NCI-H1417 treated with DMSO at 0.1 percent for 48 hours (cell line): ENCODE measurements at regions not wholly inside any gene's neighbourhood (a gene's known extent, or its start where the extent isn't known, plus 50 kb on each side); places are given as distances from the start of the nearest gene placed in this dataset.

ENCODE experiments used
- DNase-seq: peaks from one replicate; lab custom pipeline; 2025; lab: John Stamatoyannopoulos, UW

DNA sequence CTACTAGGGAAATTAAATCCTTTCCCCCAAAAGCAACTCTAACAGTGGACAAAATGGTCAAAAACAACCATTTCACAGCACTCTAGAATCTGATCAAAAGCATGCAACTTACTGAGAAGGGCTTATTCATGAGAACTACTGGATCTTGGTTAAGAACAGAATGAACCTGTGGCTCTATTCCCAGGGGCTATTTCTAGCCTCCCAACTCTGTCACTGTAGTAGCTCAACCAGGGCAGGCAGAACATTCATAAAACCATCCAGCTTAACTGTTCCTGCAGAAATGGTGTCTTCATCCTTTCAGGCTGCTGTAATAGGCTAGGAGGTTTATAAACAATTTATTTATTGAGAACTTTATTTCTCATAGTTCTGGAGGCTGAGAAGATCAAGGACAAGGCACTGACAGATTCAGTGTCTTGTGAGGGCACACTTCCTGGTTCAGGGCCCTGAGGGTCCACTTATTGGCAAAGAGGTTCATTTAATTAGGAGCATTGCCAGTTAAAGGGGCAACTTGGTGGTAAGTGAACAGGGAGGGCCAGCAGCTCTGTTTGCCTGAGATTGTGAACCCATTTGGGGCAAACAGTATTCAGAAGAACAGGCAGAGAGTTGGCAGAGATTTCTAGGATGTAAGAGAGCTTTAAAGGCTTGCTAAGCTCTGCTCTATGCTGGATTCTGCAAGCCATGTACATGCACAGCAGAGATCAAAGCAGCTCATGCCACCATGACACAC is 238.5 kb upstream of the FBXL7 start:
- no peak for DNase-seq

DNA sequence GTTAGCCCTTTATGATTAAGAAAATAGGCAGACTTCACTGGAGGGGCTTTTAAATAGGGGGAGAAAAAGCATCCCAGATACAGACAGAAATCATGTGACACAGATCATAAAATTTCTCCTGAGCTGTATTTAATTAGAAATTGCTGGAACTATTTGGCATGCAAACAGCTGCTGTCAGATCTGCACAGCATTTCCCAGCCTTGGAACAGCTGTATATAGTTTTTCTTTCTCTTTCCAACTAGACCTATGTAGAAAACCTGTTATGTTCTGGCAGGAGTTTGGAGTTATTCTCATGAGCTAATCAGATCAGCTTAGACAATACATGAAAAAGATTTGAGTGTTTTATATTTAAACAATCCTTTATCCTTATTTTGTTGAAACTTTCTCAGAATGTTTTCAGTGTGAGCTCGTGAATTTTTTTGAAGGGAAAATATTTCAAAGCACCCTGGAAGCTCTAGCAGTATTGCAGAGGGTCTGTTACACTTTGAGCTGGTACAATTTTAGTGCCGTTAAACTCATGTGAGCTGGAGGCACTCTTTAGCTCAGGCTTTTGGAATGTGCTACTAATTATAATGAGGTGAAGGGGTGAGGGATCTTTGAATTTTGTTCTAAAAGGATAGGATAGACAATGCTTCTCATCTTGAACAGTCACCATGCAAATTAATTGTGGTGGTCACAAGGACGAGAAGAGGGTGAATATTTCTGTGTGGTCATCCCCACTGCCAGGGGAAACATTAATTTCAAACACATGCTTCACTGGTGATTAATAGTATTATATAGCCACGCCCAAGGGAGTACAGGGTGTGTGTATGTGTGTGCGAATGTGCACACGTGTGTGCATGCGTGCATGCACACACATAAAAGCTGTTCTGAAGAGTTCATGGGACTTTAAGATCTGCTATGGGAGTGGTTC is 239.4 kb upstream of the FBXL7 start:
- no peak for DNase-seq

DNA sequence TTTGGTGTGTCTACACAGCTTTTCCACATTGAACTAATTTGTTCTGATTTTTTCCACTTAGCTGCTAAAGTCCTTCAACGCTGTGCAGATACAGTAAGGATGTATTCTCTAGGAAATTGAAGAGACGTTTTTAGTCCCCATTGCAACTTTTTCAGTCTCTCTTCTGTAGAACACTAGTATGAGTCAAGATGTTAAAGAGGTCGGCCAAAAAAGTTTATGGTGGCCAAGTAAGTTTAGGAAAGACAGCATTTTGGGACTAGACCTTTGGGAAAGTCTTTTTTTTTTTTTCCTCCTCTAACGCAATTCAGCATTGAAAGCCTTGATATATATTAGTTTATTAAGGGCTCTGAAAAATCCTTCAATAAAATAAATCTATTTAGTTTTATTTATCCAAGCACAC is 243.5 kb upstream of the FBXL7 start:
- no peak for DNase-seq

DNA sequence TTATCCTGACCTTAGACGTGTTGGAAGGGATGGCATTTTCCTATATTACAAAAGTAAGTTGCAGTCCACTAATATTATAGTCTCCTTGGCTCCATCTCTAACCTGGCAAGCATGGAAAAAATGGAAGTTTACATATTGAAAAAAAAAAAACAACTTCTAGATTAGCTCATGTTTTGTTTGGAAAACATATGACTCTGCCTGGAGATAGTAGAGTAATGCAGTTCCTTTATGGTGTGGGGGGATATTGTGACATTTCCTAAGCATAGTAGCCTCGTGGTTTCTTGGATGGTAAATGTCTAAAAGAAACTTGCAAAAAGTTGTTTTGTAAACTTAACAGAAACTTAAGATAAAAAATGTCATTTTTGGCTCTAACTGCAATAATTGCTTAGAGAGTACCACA is 244.4 kb upstream of the FBXL7 start:
- no peak for DNase-seq

DNA sequence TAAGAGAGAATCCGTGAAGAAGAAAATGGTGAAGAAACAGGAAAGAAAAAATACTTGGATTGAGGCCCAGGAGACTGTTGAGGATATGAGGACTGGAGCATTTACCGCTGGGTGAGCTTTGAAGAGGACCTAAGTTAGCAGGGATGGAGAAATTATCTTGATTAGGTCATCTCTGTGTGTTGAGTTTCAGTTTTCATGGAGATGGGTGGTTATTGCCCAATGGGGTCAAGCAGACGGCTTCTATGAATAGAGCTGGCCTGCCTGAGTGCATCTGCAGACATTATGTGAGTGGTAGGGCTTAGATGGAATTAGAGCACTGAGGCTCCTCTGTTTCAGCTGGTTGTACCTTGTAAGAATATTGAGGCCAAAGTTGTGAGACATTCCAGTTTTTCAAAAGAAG is 245.4 kb upstream of the FBXL7 start:
- DNase-seq = no peak

DNA sequence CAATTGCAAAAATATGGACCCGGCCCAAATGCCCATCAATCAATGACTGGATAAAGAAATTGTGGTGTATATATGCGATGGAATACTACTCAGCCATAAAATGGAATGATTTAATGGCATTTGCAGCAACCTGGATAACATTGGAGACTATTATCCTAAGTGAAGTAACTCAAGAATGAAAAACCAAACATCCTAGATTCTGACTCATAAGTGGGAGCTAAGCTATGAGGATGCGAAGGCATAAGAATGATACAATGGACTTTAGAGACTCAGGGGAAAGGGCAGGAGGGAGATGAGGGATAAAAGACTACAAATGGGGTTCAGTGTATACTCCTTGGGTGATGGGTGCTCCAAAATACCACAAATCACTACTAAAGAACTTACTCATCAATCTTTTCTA is 247.6 kb upstream of the FBXL7 start:
- DNase-seq = no peak

DNA sequence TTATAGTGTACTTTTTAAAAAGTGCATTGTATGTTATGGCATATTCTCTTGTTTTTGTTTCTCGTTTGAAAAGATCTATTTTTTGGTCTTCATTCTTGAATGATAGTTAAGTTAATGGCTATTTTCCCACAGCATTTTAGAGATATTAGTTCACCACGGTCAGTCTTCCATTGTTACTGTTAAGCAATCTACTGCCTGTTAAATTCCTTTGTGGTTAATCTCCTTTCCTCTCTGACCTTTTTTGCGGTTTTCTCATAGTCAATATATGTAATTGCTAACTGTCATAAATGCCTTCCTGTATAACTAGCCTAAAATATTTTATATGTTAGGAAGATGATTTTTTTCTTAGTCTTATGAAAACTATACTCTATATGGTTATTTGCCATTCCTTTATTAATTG is 250.8 kb upstream of the FBXL7 start:
- DNase-seq = no peak

DNA sequence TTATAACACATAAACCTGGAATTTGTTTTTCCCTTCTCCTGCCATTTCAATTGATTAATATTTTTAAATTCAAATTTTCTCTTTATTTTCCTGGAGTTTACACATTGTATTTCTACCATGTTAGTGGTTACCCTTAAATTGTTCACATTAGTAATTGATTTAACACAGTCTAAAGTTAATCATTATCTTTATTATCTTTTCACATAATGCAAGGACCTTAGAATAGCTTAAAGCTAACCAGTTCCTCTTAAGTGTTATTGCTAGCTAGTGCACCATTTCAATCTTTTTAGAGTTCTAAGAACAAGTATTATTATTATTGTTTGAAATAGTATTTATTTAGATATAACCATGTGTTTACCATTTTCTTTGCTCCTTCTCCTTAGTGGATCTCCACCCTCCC is 251.2 kb upstream of the FBXL7 start:
- no peak for DNase-seq

DNA sequence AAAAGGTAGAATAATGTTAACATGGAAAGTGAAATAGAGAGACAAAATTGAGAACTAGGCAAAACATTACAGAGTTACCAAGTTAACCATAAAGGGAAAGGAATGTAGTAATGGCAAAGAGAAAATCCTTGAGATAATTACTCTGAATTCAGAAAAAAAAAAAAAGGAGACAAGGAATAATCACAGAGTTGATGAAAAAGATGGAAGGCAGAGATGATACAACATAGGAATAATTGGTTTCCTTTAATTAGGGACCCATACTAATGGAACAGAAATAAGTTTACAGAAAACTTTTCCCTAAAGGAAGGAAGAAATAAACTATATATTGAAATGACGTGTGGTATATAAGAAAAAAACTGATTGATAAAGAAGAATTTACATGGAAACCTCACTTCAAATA is 254.1 kb upstream of the FBXL7 start:
- DNase-seq = no peak

DNA sequence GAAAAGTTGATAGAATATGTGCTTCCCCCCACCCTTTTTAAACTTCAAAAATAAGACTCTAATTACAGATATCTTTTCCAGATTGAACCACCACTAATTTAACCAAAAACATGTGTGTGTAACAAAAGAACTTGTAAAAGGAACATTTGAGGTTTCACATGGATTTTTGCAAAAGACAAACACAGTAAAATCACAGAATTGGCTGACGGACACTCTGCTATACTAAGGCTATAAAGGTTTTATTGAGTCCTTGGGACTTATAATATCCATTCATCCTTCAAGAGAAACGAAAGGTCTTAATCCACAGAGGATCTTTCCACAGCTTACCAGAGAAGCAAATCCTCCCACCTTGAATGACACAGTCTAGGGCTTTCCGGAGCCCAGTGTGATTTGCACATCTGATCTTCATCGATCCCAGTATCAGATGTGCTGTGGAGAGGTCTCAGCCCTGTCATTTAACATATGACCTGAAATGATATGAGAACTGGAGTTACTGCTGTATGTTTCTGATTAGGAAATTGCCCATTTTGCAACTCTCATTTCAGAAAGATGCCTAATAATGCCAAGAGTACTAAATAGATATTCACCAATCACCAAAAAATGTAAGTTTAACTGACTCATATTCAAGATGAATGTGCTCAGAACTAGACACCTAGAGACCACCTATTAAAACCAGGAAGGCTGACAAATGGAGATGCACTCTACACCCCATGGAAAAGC is 256.5 kb upstream of the FBXL7 start:
- DNase-seq = no peak

DNA sequence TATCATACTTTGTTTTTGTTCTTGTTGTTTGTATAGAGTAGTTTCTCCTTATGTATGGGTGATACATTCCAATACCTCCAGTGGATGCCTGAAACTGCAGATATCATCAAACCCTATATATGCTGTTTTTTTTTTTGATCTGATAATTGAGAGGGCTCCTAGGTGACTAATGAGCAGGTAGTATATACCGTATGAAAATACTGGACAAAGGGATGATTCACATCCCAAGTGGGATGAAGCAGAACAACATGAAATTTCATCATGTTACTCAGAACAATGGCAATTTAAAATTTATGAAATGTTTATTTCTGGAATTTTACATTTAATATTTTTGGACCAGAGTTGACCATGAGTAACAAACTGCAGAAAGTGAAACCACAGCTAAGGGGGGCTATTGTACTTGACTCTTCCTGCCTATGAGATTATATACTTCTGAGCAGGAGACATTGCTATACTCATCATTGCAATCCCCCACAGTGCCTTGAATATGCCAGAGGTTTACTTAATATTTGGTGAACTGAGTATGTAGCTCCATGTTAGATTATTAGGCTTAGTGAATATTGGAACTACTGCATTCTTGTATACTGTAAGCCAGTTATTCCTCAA is 258.7 kb upstream of the FBXL7 start:
- DNase-seq = no peak

DNA sequence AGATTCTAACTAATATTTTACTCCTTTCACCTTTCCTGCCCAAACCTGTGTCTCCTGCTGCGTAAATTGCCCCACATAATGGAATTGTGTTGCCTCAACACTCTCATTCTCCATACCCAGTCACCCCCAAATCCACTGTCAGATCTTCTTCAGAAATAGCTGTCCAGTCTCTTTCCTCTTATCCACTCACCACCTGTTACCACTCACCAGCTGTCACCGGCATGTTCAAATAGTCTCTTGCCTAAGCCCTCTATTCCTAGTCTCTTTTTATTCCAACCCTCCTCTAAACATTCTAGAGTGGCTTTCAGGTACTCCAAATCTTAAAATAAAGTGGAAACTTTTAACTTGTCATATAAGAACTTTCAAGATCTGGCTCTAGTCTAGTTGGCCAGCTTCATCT is 262.0 kb upstream of the FBXL7 start:
- DNase-seq = no peak

DNA sequence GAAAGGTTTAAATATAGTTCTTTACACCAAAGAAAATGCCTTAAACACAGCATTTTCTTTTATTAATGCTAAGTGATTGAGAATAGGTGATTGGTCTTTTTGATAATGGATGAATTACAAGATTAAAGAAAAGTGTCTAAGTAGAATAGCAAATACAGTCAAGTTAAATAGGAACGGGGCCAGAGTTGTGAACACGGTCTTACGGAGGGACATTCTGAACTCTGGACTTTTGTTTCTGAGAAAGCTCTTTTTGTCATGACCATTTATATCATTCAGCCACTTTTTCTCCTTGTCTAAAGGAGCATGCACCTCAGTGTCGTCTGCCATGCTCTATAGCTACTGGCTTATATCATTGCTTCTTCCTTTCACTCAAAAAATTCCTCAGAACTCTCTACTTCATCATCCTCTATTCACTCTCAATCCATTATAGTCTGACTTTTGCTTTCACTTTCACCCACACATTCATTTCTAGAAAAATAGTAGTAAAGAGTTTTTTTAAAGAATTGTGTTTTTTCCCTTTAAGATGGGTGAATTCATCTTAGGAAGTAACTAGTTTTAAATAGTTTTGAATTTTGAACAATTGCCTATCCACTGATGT is 263.0 kb upstream of the FBXL7 start:
- DNase-seq = no peak

DNA sequence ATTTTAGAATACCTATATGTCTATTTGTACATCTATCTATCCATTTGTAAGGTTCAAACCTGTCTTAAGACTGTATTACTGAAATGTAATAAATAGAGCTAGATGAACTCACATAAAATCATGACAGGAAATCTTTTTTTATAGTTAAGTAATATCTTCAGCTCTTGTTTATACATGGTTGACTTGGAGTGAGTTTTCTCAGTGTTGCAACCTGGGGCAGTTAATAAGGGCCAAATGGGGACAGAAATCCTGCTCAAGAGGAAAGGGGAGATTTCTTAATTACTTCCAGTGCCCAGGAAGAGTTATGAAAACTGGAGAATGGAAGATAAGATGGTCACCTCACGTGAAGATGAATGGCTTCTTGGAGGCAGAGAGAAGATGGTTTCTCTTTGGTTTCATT is 265.1 kb upstream of the FBXL7 start:
- DNase-seq = no peak

DNA sequence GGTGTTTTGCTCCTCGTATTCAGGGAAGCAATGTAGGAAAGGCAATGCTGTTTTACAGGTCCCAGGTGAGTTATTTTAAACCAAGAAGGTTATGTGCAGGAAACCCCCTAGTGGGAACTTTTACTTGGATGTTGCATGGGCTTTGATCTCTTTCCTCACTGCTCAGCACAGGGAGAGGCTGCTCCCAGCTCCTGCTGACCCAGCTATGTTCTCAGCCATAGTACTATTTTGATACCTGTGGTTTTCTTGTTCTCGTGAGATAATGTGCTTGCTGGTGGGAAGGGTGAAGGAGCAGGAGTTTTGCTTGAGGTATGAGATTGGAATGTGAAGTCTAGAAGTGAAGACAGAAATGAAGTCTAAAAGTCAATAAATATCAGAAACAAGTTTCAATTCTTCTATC is 265.6 kb upstream of the FBXL7 start:
- no peak for DNase-seq

DNA sequence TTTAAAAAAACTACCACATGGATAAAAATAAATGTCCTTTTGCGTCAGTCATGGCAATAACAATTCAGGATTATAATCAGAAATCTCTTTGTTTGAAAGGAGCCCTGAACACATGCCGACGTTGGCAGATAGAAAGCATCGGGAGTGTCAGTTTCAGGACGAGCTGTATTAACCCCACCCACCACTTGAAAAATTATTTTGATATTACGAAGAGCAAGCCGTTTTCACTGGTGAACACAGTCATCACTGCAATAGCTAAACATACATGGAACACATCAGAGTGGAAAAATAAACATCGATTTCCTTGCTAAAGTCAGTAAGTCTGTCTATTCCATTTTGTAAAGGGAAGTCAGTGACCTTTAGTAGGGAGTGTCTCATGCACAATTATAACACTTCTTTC is 266.4 kb upstream of the FBXL7 start:
- DNase-seq = no peak

DNA sequence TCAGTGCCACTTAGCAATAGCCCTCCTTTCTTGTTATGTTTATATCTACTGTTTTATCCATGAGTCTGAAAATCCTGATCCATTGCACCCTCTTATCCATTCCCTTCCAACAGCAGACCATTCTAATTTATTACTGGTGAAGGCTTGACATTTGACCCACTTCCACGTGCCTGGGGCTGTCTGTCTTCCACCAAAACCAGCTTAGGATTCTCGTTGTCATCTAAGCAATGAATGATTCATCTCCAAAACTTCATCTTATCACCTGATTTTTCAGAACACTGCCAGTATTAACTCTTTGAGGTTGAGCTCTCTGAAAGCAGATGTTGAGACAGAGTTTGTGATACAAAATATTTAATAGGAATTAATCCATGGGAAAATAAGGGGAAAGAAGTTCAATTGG is 277.8 kb upstream of the FBXL7 start:
- DNase-seq = no peak

DNA sequence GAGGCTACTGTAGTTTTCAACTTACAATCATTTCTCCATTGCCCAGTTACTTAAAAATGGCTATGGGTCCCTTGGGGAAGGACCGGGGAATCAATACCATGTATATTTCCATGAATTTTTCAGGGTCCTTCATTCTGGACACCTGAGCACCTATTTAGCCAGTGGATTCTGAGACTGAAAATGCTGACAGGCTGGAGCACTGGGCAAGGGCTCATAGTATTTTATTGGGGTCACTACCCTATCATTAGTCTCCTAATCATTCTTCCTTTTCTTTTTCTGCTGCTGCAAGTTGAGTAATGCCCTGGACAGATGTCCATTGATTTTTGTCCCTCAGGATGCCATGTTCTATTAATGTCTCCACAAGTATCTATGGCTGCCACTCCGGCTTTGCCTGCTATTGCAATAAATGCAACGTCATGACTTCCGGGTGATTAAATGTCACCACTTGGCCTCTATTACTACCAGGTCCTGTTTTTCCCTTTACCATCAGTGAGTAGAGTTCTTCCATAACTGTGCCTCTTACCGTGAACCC is 279.3 kb upstream of the FBXL7 start:
- no peak for DNase-seq

DNA sequence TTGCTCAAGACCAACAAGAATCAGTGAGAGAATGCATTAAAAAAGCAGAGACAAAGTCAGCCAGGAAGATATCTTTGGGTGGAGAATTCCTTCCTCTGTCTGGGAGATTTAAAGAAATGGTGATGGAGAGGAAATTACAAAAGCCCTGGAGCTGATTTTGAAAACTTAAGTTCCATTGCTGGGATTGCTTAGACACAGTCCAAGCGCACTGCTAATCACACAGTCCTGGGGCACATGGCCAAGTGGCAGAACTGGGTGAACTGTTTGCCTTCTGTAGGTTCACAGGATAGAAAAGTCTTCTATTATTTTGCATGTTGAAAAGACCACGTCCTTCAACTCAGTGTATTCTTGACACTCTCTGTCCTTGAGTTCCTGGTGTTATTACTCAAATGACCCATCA is 284.9 kb upstream of the FBXL7 start:
- DNase-seq = no peak

DNA sequence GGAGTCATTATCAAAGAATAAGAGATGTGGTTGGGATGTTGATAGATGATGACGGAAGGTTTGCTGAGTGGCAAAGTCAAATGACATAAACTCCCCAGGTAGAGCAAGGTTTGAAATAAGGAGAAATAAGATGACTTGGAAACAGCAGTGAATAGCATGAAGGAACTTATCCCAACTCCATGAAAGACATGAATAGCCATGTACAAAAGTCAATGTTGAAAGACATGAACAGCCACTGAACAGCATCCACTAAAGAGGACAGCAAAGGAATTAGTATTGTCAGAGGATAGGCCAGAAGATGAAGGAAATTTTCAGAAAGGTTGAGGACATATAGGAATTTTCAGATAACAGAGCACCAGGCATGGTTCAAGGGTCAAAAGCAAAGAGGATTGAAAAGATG is 286.0 kb upstream of the FBXL7 start:
- DNase-seq = no peak

DNA sequence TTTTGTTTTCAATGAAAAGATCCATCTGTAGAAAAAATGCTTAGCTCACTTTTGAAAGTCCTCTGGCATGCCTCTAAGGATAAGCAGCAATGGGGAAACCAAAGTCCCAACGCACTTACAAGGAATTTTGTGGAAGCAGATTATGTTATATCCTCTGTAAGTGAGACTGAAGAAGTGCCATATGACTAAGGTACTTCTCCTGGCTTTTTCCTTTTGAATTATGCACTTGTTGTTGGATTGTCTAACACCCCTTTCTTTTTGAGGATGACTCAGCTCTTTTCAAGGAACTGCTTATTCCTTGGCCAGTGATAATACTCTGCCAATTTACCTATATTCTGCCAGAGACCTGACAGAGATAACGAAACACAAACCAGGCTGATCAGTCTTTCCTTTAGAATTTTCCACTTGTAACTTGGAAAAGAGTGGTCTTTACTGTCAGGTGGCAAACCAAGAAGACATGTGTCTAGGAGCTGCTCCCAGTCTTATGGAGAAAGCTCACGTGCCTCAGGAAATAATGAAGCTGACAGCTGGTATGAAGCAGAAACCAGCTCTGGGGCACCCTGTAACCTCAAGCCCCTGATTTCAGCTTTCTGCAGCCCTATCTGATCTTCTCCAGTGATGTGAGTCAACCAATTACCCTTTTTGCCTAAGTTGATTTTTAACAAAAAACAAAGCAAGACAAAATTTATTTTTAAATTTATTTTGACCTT is 290.8 kb upstream of the FBXL7 start:
- no peak for DNase-seq
